Endodermal cell (in vitro differentiated cells): ENCODE measurements at regions not wholly inside any gene's neighbourhood (a gene's known extent, or its start where the extent isn't known, plus 50 kb on each side); places are given as distances from the start of the nearest gene placed in this dataset.

Experiments
- DNase-seq: peaks from one replicate; pipeline ENCODE4 v3.0.0-alpha.2; 2017
- H3K27ac ChIP-seq: 2 replicates; pipeline ENCODE4 v1.5.1; 2013; ENCODE audit warnings: mild to moderate bottlenecking, low read depth, low read length, moderate library complexity
- H3K27me3 ChIP-seq: 2 replicates; pipeline ENCODE4 v1.6.1; 2013; ENCODE audit warnings: mild to moderate bottlenecking, low read length, moderate library complexity; ENCODE audit not compliant: insufficient read depth, control insufficient read depth, poor library complexity, severe bottlenecking
- H3K36me3 ChIP-seq: 2 replicates; pipeline ENCODE4 v1.7.0; 2013; ENCODE audit warnings: mild to moderate bottlenecking, low read length, moderate library complexity; ENCODE audit not compliant: control insufficient read depth, insufficient read depth
- H3K4me1 ChIP-seq: one replicate; pipeline ENCODE4 v1.7.0; 2013; ENCODE audit warnings: low read length; ENCODE audit not compliant: control insufficient read depth, insufficient read depth
- H3K4me3 ChIP-seq: 2 replicates; pipeline ENCODE4 v1.5.1; 2013; ENCODE audit warnings: mild to moderate bottlenecking, low read length, moderate library complexity
- H3K9ac ChIP-seq: 2 replicates; pipeline ENCODE4 v1.6.1; 2013; ENCODE audit warnings: mild to moderate bottlenecking, low read length, moderate library complexity; ENCODE audit not compliant: poor library complexity, severe bottlenecking; ENCODE audit errors: extremely low read depth
- H3K9me3 ChIP-seq: 2 replicates; pipeline ENCODE4 v1.6.1; 2013; ENCODE audit warnings: mild to moderate bottlenecking, low read length, moderate library complexity; ENCODE audit not compliant: control insufficient read depth
- H3K27ac Mint-ChIP-seq: 2 replicates; pipeline ENCODE4 v1.8.0; 2020; ENCODE audit warnings: mixed read lengths
- H3K27me3 Mint-ChIP-seq: 2 replicates; pipeline ENCODE4 v1.8.0; 2021; ENCODE audit warnings: mild to moderate bottlenecking, mixed read lengths; ENCODE audit not compliant: insufficient read depth
- H3K36me3 Mint-ChIP-seq: 2 replicates; pipeline ENCODE4 v1.8.0; 2020; ENCODE audit warnings: low read depth, mixed read lengths
- H3K4me1 Mint-ChIP-seq: 2 replicates; pipeline ENCODE4 v1.8.0; 2020; ENCODE audit warnings: mixed read lengths
- H3K4me3 Mint-ChIP-seq: 2 replicates; pipeline ENCODE4 v1.8.0; 2020; ENCODE audit warnings: mild to moderate bottlenecking, moderate library complexity, mixed read lengths
- H3K9me3 Mint-ChIP-seq: 2 replicates; pipeline ENCODE4 v1.8.0; 2020; ENCODE audit warnings: mild to moderate bottlenecking, mixed read lengths
- CTCF ChIP-seq: fragments of 200-600 bp; sonication (generic); conservative IDR thresholded peaks from 2 replicates; pipeline ENCODE4 v1.5.0; 2021; ENCODE audit warnings: antibody characterized with exemption, mild to moderate bottlenecking
- WGBS, 2 experiments: methylation state at CpG; one replicate each; pipeline versions ENCODE4 v1.1.5 to v1.1.7; 2013; ENCODE audit warnings: missing lambda C conversion rate in 2 of 2, mixed read lengths in 1 of 2; ENCODE audit not compliant: insufficient coverage in 1 of 2, insufficient read length in 1 of 2; 5-methylcytosine and 5-hydroxymethylcytosine counted together

GRCh38 chr16:62216837-62217236 is 180.6 kb upstream of the CDH8 start:
- H3K27ac ChIP-seq, result no peak overlapping the region
- no peaks in the 10 kb centered on the region for H3K27me3 ChIP-seq
- TF ChIP-seq CTCF, result no peak
- no peak overlapping the region for H3K9ac ChIP-seq
- WGBS, 2 experiments, result 83 to 86% methylated on average over 2 to 3 of the region's 3 CpGs
- Mint-ChIP-seq H3K27me3 (no peaks in the 10 kb centered on the region), H3K9me3 (no peaks in the 10 kb centered on the region), H3K4me3 (no peak overlapping the region), H3K27ac (no peak overlapping the region), H3K4me1 (no peaks in the 10 kb centered on the region), H3K36me3 (no peaks in the 10 kb centered on the region)
- H3K36me3 ChIP-seq, result no peaks in the 10 kb centered on the region
- no peaks in the 10 kb centered on the region for H3K9me3 ChIP-seq
- no peak for DNase-seq
- no peak overlapping the region for H3K4me3 ChIP-seq
- no peaks in the 10 kb centered on the region for H3K4me1 ChIP-seq

- no peaks in the 10 kb centered on the region for H3K27me3 ChIP-seq
- no peaks in the 10 kb centered on the region for H3K36me3 ChIP-seq
- no peak overlapping the region for H3K9ac ChIP-seq
- DNase-seq, result peak; percentile 88
- Mint-ChIP-seq H3K36me3 (no peaks in the 10 kb centered on the region), H3K4me1 (no peaks in the 10 kb centered on the region), H3K27me3 (no peaks in the 10 kb centered on the region), H3K4me3 (no peak overlapping the region), H3K9me3 (no peaks in the 10 kb centered on the region), H3K27ac (no peak overlapping the region)
- WGBS, 2 experiments, result 67 to 82% methylated on average over 1 to 2 of the region's 2 CpGs
- H3K27ac ChIP-seq, result no peak overlapping the region
- TF ChIP-seq CTCF, result peak; percentile 94
- H3K9me3 ChIP-seq, result no peaks in the 10 kb centered on the region
- H3K4me1 ChIP-seq, result no peaks in the 10 kb centered on the region
- no peak overlapping the region for H3K4me3 ChIP-seq
Observed at GRCh38 chr16:62213763-62214162, 177.5 kb upstream of the CDH8 start.

GRCh38 chr16:62208934-62209333 is 172.7 kb upstream of the CDH8 start:
- Mint-ChIP-seq H3K4me1 (no peaks in the 10 kb centered on the region), H3K27me3 (no peaks in the 10 kb centered on the region), H3K4me3 (no peak overlapping the region), H3K36me3 (no peaks in the 10 kb centered on the region), H3K9me3 (no peaks in the 10 kb centered on the region), H3K27ac (no peak overlapping the region)
- H3K9ac ChIP-seq, result no peak overlapping the region
- no peak overlapping the region for H3K27ac ChIP-seq
- no peak for TF ChIP-seq CTCF
- H3K9me3 ChIP-seq, result no peaks in the 10 kb centered on the region
- H3K27me3 ChIP-seq, result no peaks in the 10 kb centered on the region
- DNase-seq, result no peak
- no peaks in the 10 kb centered on the region for H3K4me1 ChIP-seq
- WGBS, 2 experiments, result 94 to 98% methylated on average over 2 to 4 of the region's 4 CpGs
- no peak overlapping the region for H3K4me3 ChIP-seq
- H3K36me3 ChIP-seq, result no peaks in the 10 kb centered on the region
